Transverse colon (tissue), 3 donors: ENCODE measurements at regions not wholly inside any gene's neighbourhood (a gene's known extent, or its start where the extent isn't known, plus 50 kb on each side); places are given as distances from the start of the nearest gene placed in this dataset.

Experiments used
- POLR2A ChIP-seq: fragments of 450-650 bp; IDR thresholded peaks from one replicate; pipeline ENCODE4 v1.6.1; 2016; ENCODE audit warnings: antibody characterized with exemption, mild to moderate bottlenecking, moderate library complexity
- TF ChIP-seq, protein P1 (sequence below), 5 experiments: fragments of 200-600 bp in 3 of 5; fragments of 450-650 bp in 2 of 5; sonication (generic) in 3 of 5; IDR thresholded peaks; 1 replicate in 2 of 5; 2 replicates in 3 of 5; pipeline ENCODE4 v1.5.1; 2016 to 2017; ENCODE audit warnings: antibody characterized with exemption in 5 of 5, inconsistent platforms in 3 of 5, mild to moderate bottlenecking in 2 of 5, moderate library complexity in 1 of 5

DNA sequence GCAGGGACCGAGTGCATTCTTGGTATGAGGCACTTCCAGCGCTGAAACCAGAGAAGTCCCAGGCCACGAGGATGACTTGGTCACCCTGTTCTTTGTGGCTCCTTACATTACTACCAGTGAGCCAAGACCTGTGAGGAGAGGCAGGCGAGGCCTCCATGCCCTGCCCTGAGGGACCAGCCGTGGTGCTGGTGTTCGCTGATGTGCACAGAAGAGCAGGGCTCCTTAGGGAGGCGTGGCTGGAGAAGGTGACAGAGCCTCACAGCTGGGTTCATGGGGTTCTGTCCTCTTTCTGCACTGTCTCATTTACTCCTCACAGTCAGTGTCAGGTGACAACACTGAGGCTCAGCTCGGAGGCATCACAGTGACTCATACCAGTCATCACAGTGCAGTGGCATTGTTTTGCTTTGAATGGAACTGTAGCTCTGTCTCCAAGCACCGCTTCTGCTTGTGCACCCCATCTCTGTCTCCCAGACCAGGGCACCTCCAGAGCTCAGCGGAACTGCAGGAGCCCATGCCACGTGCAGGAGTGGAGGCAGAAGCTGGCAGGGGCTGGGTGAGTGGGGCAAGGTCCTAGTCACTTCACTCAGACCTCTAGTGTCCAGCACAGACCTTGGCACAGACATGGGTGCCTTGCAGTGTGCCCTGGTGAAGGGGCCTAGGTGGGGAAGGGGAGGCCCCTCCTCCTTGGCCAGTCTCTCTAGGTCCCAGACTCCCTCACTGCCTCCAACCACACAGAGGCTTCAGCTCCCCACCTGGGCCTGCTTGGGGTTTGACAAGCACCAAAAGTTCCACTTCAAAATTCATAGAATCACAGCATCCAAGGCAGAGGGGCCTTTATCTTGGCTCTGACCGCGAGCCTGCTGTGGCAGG lies 310.9 kb downstream of the MATN1 start:
- TF ChIP-seq, protein P1, sequence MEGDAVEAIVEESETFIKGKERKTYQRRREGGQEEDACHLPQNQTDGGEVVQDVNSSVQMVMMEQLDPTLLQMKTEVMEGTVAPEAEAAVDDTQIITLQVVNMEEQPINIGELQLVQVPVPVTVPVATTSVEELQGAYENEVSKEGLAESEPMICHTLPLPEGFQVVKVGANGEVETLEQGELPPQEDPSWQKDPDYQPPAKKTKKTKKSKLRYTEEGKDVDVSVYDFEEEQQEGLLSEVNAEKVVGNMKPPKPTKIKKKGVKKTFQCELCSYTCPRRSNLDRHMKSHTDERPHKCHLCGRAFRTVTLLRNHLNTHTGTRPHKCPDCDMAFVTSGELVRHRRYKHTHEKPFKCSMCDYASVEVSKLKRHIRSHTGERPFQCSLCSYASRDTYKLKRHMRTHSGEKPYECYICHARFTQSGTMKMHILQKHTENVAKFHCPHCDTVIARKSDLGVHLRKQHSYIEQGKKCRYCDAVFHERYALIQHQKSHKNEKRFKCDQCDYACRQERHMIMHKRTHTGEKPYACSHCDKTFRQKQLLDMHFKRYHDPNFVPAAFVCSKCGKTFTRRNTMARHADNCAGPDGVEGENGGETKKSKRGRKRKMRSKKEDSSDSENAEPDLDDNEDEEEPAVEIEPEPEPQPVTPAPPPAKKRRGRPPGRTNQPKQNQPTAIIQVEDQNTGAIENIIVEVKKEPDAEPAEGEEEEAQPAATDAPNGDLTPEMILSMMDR (IDR thresholded peaks at IDR 0.05): no peak
- TF ChIP-seq POLR2A: no peak
